Stomach smooth muscle (tissue), 2 donors: ENCODE measurements at regions not wholly inside any gene's neighbourhood (a gene's known extent, or its start where the extent isn't known, plus 50 kb on each side); places are given as distances from the start of the nearest gene placed in this dataset.
"Not testable (repeated sequence)": the region's sequence is repeated elsewhere in the genome, so short reads cannot be mapped to it uniquely, and the experiment has no call there.

ENCODE experiments used
- H3K27ac ChIP-seq: one replicate; pipeline ENCODE4 v1.7.0; 2013; ENCODE audit warnings: mild to moderate bottlenecking, low read length, inconsistent platforms
- H3K27me3 ChIP-seq, 2 donors: one replicate each; pipeline ENCODE4 v1.7.0; 2013; ENCODE audit warnings: low read length in 2 of 2; ENCODE audit not compliant: insufficient read depth in 2 of 2, control insufficient read depth in 1 of 2
- H3K36me3 ChIP-seq, 2 donors: one replicate each; pipeline ENCODE4 v1.7.0; 2013; ENCODE audit warnings: low read length in 2 of 2; ENCODE audit not compliant: control insufficient read depth in 2 of 2, insufficient read depth in 2 of 2
- H3K4me1 ChIP-seq: one replicate; pipeline ENCODE4 v1.7.0; 2013; ENCODE audit warnings: low read length; ENCODE audit not compliant: control insufficient read depth, insufficient read depth
- H3K4me3 ChIP-seq, 2 donors: one replicate each; pipeline ENCODE4 v1.7.0; 2013; ENCODE audit warnings: low read length in 2 of 2
- H3K9ac ChIP-seq, 2 donors: one replicate each; pipeline ENCODE4 v1.7.0; 2013; ENCODE audit warnings: low read length in 2 of 2, mild to moderate bottlenecking in 1 of 2
- H3K9me3 ChIP-seq, 2 donors: one replicate each; pipeline ENCODE4 v1.7.0; 2013; ENCODE audit warnings: low read length in 2 of 2; ENCODE audit not compliant: control insufficient read depth in 2 of 2
- donor health status: healthy.
- donor health status: Pancreatic carcinoma.

- H3K4me1 ChIP-seq = no peaks in the 10 kb centered on the region
- H3K27ac ChIP-seq = no peak overlapping the region
- no peaks in the 10 kb centered on the region for H3K36me3 ChIP-seq
- H3K9ac ChIP-seq = no peak overlapping the region
- peaks cover 0 to 4% of the 10 kb centered on the region in 2 donors for H3K9me3 ChIP-seq
- no peaks in the 10 kb centered on the region for H3K27me3 ChIP-seq
- H3K4me3 ChIP-seq = no peak overlapping the region
Measured at GRCh38 chr6:122238861-122239260, 160.6 kb upstream of the HSF2 start.

GRCh38 chr6:122246906-122247658, 152.4 kb upstream of the HSF2 start:
- Histone ChIP-seq H3K27ac (no peak overlapping the region), H3K9me3 (peaks cover 0 to 4% of the 10 kb centered on the region in 2 donors), H3K9ac (no peak overlapping the region), H3K36me3 (no peaks in the 10 kb centered on the region), H3K4me3 (no peak overlapping the region), H3K4me1 (no peaks in the 10 kb centered on the region), H3K27me3 (no peaks in the 10 kb centered on the region)

- H3K9me3 ChIP-seq = peaks cover 0 to under 1% of the 10 kb centered on the region in 2 donors
- H3K27ac ChIP-seq = no peak overlapping the region
- H3K27me3 ChIP-seq = no peaks in the 10 kb centered on the region
- H3K4me1 ChIP-seq = no peaks in the 10 kb centered on the region
- H3K36me3 ChIP-seq = no peaks in the 10 kb centered on the region
- H3K9ac ChIP-seq = no peak overlapping the region
- H3K4me3 ChIP-seq = no peak overlapping the region
Measured at GRCh38 chr6:122248001-122248669, 151.3 kb upstream of the HSF2 start.

GRCh38 chr6:122248844-122249243, 150.6 kb upstream of the HSF2 start:
- Histone ChIP-seq H3K4me1 (no peaks in the 10 kb centered on the region), H3K4me3 (no peak overlapping the region), H3K36me3 (no peaks in the 10 kb centered on the region), H3K27me3 (no peaks in the 10 kb centered on the region), H3K27ac (no peak overlapping the region), H3K9me3 (no peaks in the 10 kb centered on the region), H3K9ac (no peak overlapping the region)

- H3K4me3 ChIP-seq = no peak overlapping the region
- H3K9ac ChIP-seq = no peak overlapping the region
- H3K9me3 ChIP-seq = no peaks in the 10 kb centered on the region
- no peaks in the 10 kb centered on the region for H3K27me3 ChIP-seq
- no peaks in the 10 kb centered on the region for H3K4me1 ChIP-seq
- H3K27ac ChIP-seq = no peak overlapping the region
- H3K36me3 ChIP-seq = no peaks in the 10 kb centered on the region
Measured at GRCh38 chr6:122258839-122259238, 140.6 kb upstream of the HSF2 start.

GRCh38 chr6:122264557-122264956, 134.9 kb upstream of the HSF2 start:
- Histone ChIP-seq H3K27me3 (no peaks in the 10 kb centered on the region), H3K27ac (no peak overlapping the region), H3K36me3 (no peaks in the 10 kb centered on the region), H3K4me1 (no peaks in the 10 kb centered on the region), H3K9me3 (peaks cover 3 to 9% of the 10 kb centered on the region in 2 donors), H3K4me3 (no peak overlapping the region), H3K9ac (no peak overlapping the region)

GRCh38 chr6:122265755-122266154, 133.7 kb upstream of the HSF2 start:
- Histone ChIP-seq H3K9me3 (peaks cover 3 to 9% of the 10 kb centered on the region in 2 donors), H3K27ac (no peak overlapping the region), H3K4me3 (no peak overlapping the region), H3K27me3 (no peaks in the 10 kb centered on the region), H3K36me3 (no peaks in the 10 kb centered on the region), H3K4me1 (no peaks in the 10 kb centered on the region), H3K9ac (no peak overlapping the region)

GRCh38 chr6:122268394-122268793, 131.1 kb upstream of the HSF2 start:
- Histone ChIP-seq H3K4me1 (no peaks in the 10 kb centered on the region), H3K4me3 (no peak overlapping the region), H3K9me3 (peaks cover 3 to 9% of the 10 kb centered on the region in 2 donors), H3K27ac (no peak overlapping the region), H3K9ac (no peak overlapping the region), H3K36me3 (no peaks in the 10 kb centered on the region), H3K27me3 (no peaks in the 10 kb centered on the region)

- no peaks in the 10 kb centered on the region for H3K36me3 ChIP-seq
- no peaks in the 10 kb centered on the region for H3K9me3 ChIP-seq
- H3K4me1 ChIP-seq = no peaks in the 10 kb centered on the region
- no peak overlapping the region for H3K4me3 ChIP-seq
- no peaks in the 10 kb centered on the region for H3K27me3 ChIP-seq
- no peak overlapping the region for H3K9ac ChIP-seq
- H3K27ac ChIP-seq = no peak overlapping the region
Measured at GRCh38 chr6:122276637-122277036, 122.8 kb upstream of the HSF2 start.

- not testable (repeated sequence) for H3K27me3 ChIP-seq, H3K9ac ChIP-seq, H3K4me1 ChIP-seq, H3K4me3 ChIP-seq, H3K9me3 ChIP-seq, H3K36me3 ChIP-seq, H3K27ac ChIP-seq
Measured at GRCh38 chr6:122280105-122281021, 119.1 kb upstream of the HSF2 start.
